NCI-H524 treated with DMSO at 0.1 percent for 48 hours (cell line): ENCODE measurements at regions not wholly inside any gene's neighbourhood (a gene's known extent, or its start where the extent isn't known, plus 50 kb on each side); places are given as distances from the start of the nearest gene placed in this dataset.
"Not testable (repeated sequence)": the region's sequence is repeated elsewhere in the genome, so short reads cannot be mapped to it uniquely, and the experiment has no call there.

Source experiments
- DNase-seq: peaks from one replicate; lab custom pipeline; 2025; lab: John Stamatoyannopoulos, UW

- DNase-seq, result no peak
Observed at GRCh38 chr3:69647511-69648110, 91.7 kb upstream of the MITF start.

GRCh38 chr3:69647081-69647480, 92.2 kb upstream of the MITF start:
- DNase-seq, result no peak

- DNase-seq, result no peak
Observed at GRCh38 chr3:69646287-69647067, 92.8 kb upstream of the MITF start.

- no peak for DNase-seq
Observed at GRCh38 chr3:69642606-69643005, 96.7 kb upstream of the MITF start.

GRCh38 chr3:69639851-69640250, 99.4 kb upstream of the MITF start:
- DNase-seq, result no peak

GRCh38 chr3:69628951-69629350, 110.3 kb upstream of the MITF start:
- no peak for DNase-seq

GRCh38 chr3:69613286-69613685, 126.0 kb upstream of the MITF start:
- no peak for DNase-seq

GRCh38 chr3:69612791-69613190, 126.5 kb upstream of the MITF start:
- DNase-seq, result no peak

- DNase-seq, result not testable (repeated sequence)
Observed at GRCh38 chr3:69609566-69609965, 129.7 kb upstream of the MITF start.

- DNase-seq, result no peak
Observed at GRCh38 chr3:69607466-69608305, 131.6 kb upstream of the MITF start.

GRCh38 chr3:69605867-69606266, 133.4 kb upstream of the MITF start:
- DNase-seq, result no peak

GRCh38 chr3:69604735-69605450, 134.4 kb upstream of the MITF start:
- DNase-seq, result no peak

GRCh38 chr3:69602112-69602511, 137.2 kb upstream of the MITF start:
- DNase-seq, result no peak

- DNase-seq, result no peak
Observed at GRCh38 chr3:69594286-69594685, 145.0 kb upstream of the MITF start.

GRCh38 chr3:69591164-69591736, 148.0 kb upstream of the MITF start:
- no peak for DNase-seq

GRCh38 chr3:69590111-69590510, 149.2 kb upstream of the MITF start:
- no peak for DNase-seq

- DNase-seq, result no peak
Observed at GRCh38 chr3:69588170-69588569, 151.1 kb upstream of the MITF start.

- DNase-seq, result no peak
Observed at GRCh38 chr3:69585472-69585871, 153.8 kb upstream of the MITF start.

GRCh38 chr3:69582044-69582443, 157.2 kb upstream of the MITF start:
- DNase-seq, result no peak

GRCh38 chr3:69579306-69580041, 159.8 kb upstream of the MITF start:
- DNase-seq, result no peak

GRCh38 chr3:69569520-69569919, 169.7 kb upstream of the MITF start:
- no peak for DNase-seq
